Astrocyte (in vitro differentiated cells and primary cell): ENCODE measurements at regions not wholly inside any gene's neighbourhood (a gene's known extent, or its start where the extent isn't known, plus 50 kb on each side); places are given as distances from the start of the nearest gene placed in this dataset.

Source experiments
- DNase-seq: peaks from one replicate; pipeline ENCODE4 v3.0.0-alpha.2; 2010; ENCODE audit warnings: low read depth
- FAIRE-seq: peaks from 2 replicates; lab custom pipeline; 2011; peaks lifted over from hg19 to GRCh38; lab: Jason Lieb, UNC
- H2AFZ ChIP-seq: 2 replicates; pipeline ENCODE4 v1.6.0; 2012; ENCODE audit warnings: low read depth, low read length, inconsistent platforms
- H3K27ac ChIP-seq: 2 replicates; pipeline ENCODE4 v1.5.1; 2011; ENCODE audit warnings: low read depth, low read length, inconsistent platforms
- H3K27me3 ChIP-seq: 2 replicates; pipeline ENCODE4 v1.6.0; 2011; ENCODE audit warnings: low read length, inconsistent platforms; ENCODE audit not compliant: insufficient read depth
- H3K36me3 ChIP-seq: 2 replicates; pipeline ENCODE4 v1.5.1; 2011; ENCODE audit warnings: low read length, inconsistent platforms; ENCODE audit not compliant: insufficient read depth
- H3K4me1 ChIP-seq: 2 replicates; pipeline ENCODE4 v1.5.1; 2011; ENCODE audit warnings: low read length, inconsistent platforms; ENCODE audit not compliant: insufficient read depth
- H3K4me2 ChIP-seq: 2 replicates; pipeline ENCODE4 v1.6.0; 2012; ENCODE audit warnings: low read length, inconsistent platforms
- H3K4me3 ChIP-seq: 2 replicates; pipeline ENCODE4 v1.5.1; 2011; ENCODE audit warnings: low read depth, mild to moderate bottlenecking, low read length, inconsistent platforms; ENCODE audit not compliant: insufficient read depth
- H3K79me2 ChIP-seq: 2 replicates; pipeline ENCODE4 v1.6.0; 2012; ENCODE audit warnings: mild to moderate bottlenecking, low read length, inconsistent platforms; ENCODE audit not compliant: insufficient read depth
- H3K9ac ChIP-seq: 2 replicates; pipeline ENCODE4 v1.6.0; 2012; ENCODE audit warnings: mild to moderate bottlenecking, low read length, inconsistent platforms
- H3K9me3 ChIP-seq: 2 replicates; pipeline ENCODE4 v1.5.1; 2012; ENCODE audit warnings: low read depth, mild to moderate bottlenecking, low read length, inconsistent platforms; ENCODE audit not compliant: insufficient read depth
- H4K20me1 ChIP-seq: 2 replicates; pipeline ENCODE4 v1.6.0; 2012; ENCODE audit warnings: low read length, inconsistent platforms; ENCODE audit not compliant: insufficient read depth
- H3K27ac Mint-ChIP-seq: one replicate; pipeline ENCODE4 v1.8.0; 2021; ENCODE audit warnings: mild to moderate bottlenecking, mixed read lengths; ENCODE audit not compliant: unreplicated experiment
- H3K27me3 Mint-ChIP-seq: one replicate; pipeline ENCODE4 v1.8.0; 2021; ENCODE audit warnings: low read depth, mixed read lengths; ENCODE audit not compliant: unreplicated experiment
- H3K36me3 Mint-ChIP-seq: one replicate; pipeline ENCODE4 v1.8.0; 2021; ENCODE audit warnings: low read depth, mixed read lengths; ENCODE audit not compliant: unreplicated experiment
- H3K4me1 Mint-ChIP-seq: one replicate; pipeline ENCODE4 v1.8.0; 2021; ENCODE audit warnings: low read depth, mixed read lengths; ENCODE audit not compliant: unreplicated experiment
- H3K4me3 Mint-ChIP-seq: one replicate; pipeline ENCODE4 v1.8.0; 2021; ENCODE audit warnings: mild to moderate bottlenecking, moderate library complexity, mixed read lengths; ENCODE audit not compliant: unreplicated experiment
- H3K9me3 Mint-ChIP-seq: one replicate; pipeline ENCODE4 v1.8.0; 2021; ENCODE audit warnings: mild to moderate bottlenecking, mixed read lengths; ENCODE audit not compliant: unreplicated experiment
- EZH2 ChIP-seq: IDR thresholded peaks from 2 replicates; pipeline ENCODE4 v1.6.1; 2012; ENCODE audit warnings: mild to moderate bottlenecking, low read length, inconsistent platforms; ENCODE audit not compliant: insufficient read depth
- TF ChIP-seq, protein P1 (sequence below): IDR thresholded peaks from 2 replicates; pipeline ENCODE4 v1.5.1; 2011; ENCODE audit warnings: low read depth, mild to moderate bottlenecking, inconsistent platforms, low read length, moderate library complexity; ENCODE audit not compliant: insufficient read depth

GRCh38 chr20:4342609-4343008, 93.5 kb upstream of the ADRA1D start:
- FAIRE-seq (no peak), DNase-seq (no peak)
- Histone ChIP-seq H3K79me2 (no peaks in the 10 kb centered on the region), H3K36me3 (no peaks in the 10 kb centered on the region), H3K27me3 (peaks cover 15% of the 10 kb centered on the region), H3K4me2 (peak overlapping the region; percentile 61), H3K9me3 (no peaks in the 10 kb centered on the region), H3K9ac (no peak overlapping the region), H2AFZ (no peak overlapping the region), H3K27ac (no peak overlapping the region), H4K20me1 (no peaks in the 10 kb centered on the region), H3K4me1 (peaks cover 18% of the 10 kb centered on the region), H3K4me3 (no peak overlapping the region)
- peak overlapping the region; percentile 35 for H3K27ac Mint-ChIP-seq
- no peak for TF ChIP-seq EZH2
- TF ChIP-seq, protein P1, sequence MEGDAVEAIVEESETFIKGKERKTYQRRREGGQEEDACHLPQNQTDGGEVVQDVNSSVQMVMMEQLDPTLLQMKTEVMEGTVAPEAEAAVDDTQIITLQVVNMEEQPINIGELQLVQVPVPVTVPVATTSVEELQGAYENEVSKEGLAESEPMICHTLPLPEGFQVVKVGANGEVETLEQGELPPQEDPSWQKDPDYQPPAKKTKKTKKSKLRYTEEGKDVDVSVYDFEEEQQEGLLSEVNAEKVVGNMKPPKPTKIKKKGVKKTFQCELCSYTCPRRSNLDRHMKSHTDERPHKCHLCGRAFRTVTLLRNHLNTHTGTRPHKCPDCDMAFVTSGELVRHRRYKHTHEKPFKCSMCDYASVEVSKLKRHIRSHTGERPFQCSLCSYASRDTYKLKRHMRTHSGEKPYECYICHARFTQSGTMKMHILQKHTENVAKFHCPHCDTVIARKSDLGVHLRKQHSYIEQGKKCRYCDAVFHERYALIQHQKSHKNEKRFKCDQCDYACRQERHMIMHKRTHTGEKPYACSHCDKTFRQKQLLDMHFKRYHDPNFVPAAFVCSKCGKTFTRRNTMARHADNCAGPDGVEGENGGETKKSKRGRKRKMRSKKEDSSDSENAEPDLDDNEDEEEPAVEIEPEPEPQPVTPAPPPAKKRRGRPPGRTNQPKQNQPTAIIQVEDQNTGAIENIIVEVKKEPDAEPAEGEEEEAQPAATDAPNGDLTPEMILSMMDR: no peak
- H3K36me3 Mint-ChIP-seq: no peaks in the 10 kb centered on the region
- no peaks in the 10 kb centered on the region for H3K27me3 Mint-ChIP-seq
- H3K4me1 Mint-ChIP-seq: peaks cover 20% of the 10 kb centered on the region
- no peaks in the 10 kb centered on the region for H3K9me3 Mint-ChIP-seq
- peak overlapping the region; percentile 4 for H3K4me3 Mint-ChIP-seq

DNA sequence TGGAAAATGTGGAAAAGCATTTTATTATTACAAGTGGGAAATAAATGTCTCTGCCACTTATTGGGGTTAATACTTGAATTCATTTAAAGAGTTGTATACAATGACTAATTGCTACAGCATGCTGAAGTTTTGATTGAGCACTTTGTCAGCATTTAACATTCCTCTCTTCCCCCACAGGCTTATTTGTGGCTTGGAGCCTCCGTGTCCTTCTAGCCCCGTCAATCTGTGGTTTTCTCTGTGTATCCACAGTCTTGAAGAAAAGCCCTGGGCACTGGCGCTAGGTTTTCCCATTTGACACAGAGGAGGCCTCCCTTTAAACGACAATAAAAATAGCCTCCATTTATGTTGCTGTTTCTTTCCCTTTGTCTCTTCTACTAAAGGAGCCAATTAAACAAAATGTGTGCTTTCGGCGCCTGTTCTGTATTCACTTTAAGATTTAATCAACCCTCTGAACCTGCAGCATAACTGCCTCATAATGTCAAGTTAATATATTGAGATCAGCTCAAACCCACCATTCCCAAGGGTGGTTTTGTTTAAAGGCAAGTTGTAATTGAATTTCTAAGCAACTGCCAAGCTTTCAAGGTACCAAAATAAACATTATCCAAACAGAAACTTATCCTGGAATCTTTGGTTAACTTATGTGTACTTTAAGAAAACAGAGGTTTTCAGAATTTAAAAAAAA, 92.9 kb upstream of the ADRA1D start:
- Histone ChIP-seq H4K20me1 (no peaks in the 10 kb centered on the region), H3K27ac (no peak overlapping the region), H3K79me2 (no peaks in the 10 kb centered on the region), H2AFZ (no peak overlapping the region), H3K27me3 (peaks cover 15% of the 10 kb centered on the region), H3K4me3 (no peak overlapping the region), H3K4me2 (peak overlapping the region; percentile 61), H3K9me3 (no peaks in the 10 kb centered on the region), H3K4me1 (peaks cover 18% of the 10 kb centered on the region), H3K9ac (no peak overlapping the region), H3K36me3 (no peaks in the 10 kb centered on the region)
- Mint-ChIP-seq H3K27me3 (no peaks in the 10 kb centered on the region), H3K4me1 (peaks cover 20% of the 10 kb centered on the region), H3K4me3 (no peak overlapping the region), H3K27ac (peak overlapping the region; percentile 87), H3K9me3 (no peaks in the 10 kb centered on the region), H3K36me3 (no peaks in the 10 kb centered on the region)
- FAIRE-seq (peak; percentile 49), DNase-seq (peak; percentile 88)
- TF ChIP-seq EZH2: no peak
- TF ChIP-seq, protein P1: no peak

DNA sequence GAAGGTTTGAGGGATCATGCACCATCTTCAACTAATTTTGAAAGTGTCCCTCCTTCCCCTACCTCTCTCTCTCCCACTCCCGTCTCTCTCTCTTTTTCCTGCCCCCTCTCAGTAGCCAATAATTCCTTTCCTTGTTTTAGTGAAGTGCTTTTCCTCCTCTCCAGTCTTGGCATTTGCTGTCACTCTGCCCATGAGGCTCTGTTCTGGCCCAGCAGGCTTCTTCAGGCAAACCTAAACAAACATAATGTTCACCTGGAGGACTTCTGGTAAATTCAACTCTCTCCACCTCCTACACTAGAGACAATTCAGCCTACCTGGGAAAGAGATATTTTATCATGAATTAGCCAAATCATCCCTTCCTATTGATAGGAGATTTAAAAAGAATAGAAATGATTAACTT, 86.6 kb upstream of the ADRA1D start:
- no peaks in the 10 kb centered on the region for H3K36me3 ChIP-seq
- no peak overlapping the region for H3K27ac ChIP-seq
- H3K9me3 ChIP-seq: no peaks in the 10 kb centered on the region
- H2AFZ ChIP-seq: no peak overlapping the region
- Mint-ChIP-seq H3K36me3 (no peaks in the 10 kb centered on the region), H3K9me3 (no peaks in the 10 kb centered on the region), H3K4me3 (no peak overlapping the region), H3K4me1 (no peaks in the 10 kb centered on the region), H3K27me3 (peaks cover 30% of the 10 kb centered on the region), H3K27ac (no peak overlapping the region)
- peaks cover 12% of the 10 kb centered on the region for H3K27me3 ChIP-seq
- H3K4me3 ChIP-seq: no peak overlapping the region
- no peaks in the 10 kb centered on the region for H3K4me1 ChIP-seq
- H3K4me2 ChIP-seq: no peak overlapping the region
- no peaks in the 10 kb centered on the region for H4K20me1 ChIP-seq
- TF ChIP-seq, protein P1: no peak
- no peak for TF ChIP-seq EZH2
- DNase-seq (no peak), FAIRE-seq (no peak)
- H3K9ac ChIP-seq: no peak overlapping the region
- H3K79me2 ChIP-seq: no peaks in the 10 kb centered on the region
